Liver (tissue), 3 donors: ENCODE measurements at regions not wholly inside any gene's neighbourhood (a gene's known extent, or its start where the extent isn't known, plus 50 kb on each side); places are given as distances from the start of the nearest gene placed in this dataset.

Experiments
- GABPA ChIP-seq, 2 donors: IDR thresholded peaks in 1 of 2; conservative IDR thresholded peaks in 1 of 2; 2 replicates each; pipeline ENCODE4 v1.6.1; 2016; ENCODE audit warnings: antibody characterized with exemption in 2 of 2, mild to moderate bottlenecking in 1 of 2, moderate library complexity in 1 of 2
- RAD21 ChIP-seq, 2 donors: IDR thresholded peaks; 2 replicates each; pipeline ENCODE4 v1.6.1; 2016; ENCODE audit warnings: antibody characterized with exemption in 2 of 2, mild to moderate bottlenecking in 2 of 2
- RXRA ChIP-seq, 2 donors: IDR thresholded peaks; 2 replicates each; pipeline ENCODE4 v1.6.1; 2017 to 2018; ENCODE audit warnings: antibody characterized with exemption in 2 of 2, mild to moderate bottlenecking in 1 of 2
- TAF1 ChIP-seq: conservative IDR thresholded peaks from 2 replicates; pipeline ENCODE4 v1.6.1; 2016; ENCODE audit warnings: antibody characterized with exemption, mild to moderate bottlenecking
- YY1 ChIP-seq: IDR thresholded peaks from 2 replicates; pipeline ENCODE4 v1.6.1; 2016; ENCODE audit warnings: antibody characterized with exemption, mild to moderate bottlenecking
- TF ChIP-seq, protein P1 (sequence below): fragments of 150-350 bp; IDR thresholded peaks from 2 replicates; pipeline ENCODE4 v1.5.1; 2017; ENCODE audit warnings: improper control_type of control experiment, low read depth, low read length; ENCODE audit not compliant: missing input control
- TF ChIP-seq, protein P2 (sequence below): IDR thresholded peaks from 2 replicates; pipeline ENCODE4 v1.6.1; 2016; ENCODE audit warnings: antibody characterized with exemption, mild to moderate bottlenecking
- TF ChIP-seq, protein P3 (sequence below): IDR thresholded peaks from 2 replicates; pipeline ENCODE4 v1.6.1; 2016; ENCODE audit warnings: antibody characterized with exemption
- donor health status: healthy.
- donor health status: healthy.

DNA sequence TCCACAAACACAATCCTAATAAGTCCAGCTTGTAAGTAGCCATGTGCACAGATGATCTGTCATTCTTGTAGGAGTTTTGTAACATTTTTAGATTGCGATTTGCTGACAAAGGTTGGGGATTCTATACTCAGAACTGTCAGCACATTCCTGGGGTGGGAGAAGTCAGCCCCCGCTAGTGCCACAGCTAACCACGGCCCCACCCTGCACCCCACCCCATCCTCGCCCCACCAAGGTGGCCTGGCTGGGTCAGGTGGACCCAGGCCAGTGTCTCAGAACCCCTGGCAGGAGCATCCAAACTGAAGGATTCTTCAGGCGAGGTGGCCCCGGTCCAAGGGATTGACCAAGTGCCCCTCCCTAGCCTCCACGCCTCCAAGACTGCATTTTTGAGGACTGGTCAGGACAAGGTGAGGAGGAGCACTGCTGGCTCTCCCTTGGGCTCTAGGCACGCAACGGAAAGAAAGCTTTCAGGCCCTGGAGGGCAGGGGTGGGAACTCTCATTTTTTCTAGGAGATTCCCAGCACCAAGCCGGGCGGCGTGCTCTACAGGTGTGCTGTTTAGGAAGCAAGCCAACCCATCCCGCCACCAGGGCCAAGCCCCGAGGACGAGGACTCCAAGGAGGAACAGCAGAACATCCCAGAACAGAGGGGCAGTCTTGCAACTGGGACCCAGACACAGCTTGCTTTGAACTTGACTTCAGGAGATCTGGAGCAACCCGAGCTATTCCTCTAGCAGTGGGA is 172.8 kb downstream of the BCL11B start:
- TF ChIP-seq GABPA (IDR thresholded peaks at IDR 0.05 in 1 of 2, conservative IDR thresholded peaks at IDR 0.05 in 1 of 2) = no peak
- TF ChIP-seq, protein P1, sequence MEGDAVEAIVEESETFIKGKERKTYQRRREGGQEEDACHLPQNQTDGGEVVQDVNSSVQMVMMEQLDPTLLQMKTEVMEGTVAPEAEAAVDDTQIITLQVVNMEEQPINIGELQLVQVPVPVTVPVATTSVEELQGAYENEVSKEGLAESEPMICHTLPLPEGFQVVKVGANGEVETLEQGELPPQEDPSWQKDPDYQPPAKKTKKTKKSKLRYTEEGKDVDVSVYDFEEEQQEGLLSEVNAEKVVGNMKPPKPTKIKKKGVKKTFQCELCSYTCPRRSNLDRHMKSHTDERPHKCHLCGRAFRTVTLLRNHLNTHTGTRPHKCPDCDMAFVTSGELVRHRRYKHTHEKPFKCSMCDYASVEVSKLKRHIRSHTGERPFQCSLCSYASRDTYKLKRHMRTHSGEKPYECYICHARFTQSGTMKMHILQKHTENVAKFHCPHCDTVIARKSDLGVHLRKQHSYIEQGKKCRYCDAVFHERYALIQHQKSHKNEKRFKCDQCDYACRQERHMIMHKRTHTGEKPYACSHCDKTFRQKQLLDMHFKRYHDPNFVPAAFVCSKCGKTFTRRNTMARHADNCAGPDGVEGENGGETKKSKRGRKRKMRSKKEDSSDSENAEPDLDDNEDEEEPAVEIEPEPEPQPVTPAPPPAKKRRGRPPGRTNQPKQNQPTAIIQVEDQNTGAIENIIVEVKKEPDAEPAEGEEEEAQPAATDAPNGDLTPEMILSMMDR = no peak
- TF ChIP-seq TAF1 = no peak
- no peak for TF ChIP-seq RAD21 (IDR thresholded peaks at IDR 0.05)
- TF ChIP-seq, protein P2, sequence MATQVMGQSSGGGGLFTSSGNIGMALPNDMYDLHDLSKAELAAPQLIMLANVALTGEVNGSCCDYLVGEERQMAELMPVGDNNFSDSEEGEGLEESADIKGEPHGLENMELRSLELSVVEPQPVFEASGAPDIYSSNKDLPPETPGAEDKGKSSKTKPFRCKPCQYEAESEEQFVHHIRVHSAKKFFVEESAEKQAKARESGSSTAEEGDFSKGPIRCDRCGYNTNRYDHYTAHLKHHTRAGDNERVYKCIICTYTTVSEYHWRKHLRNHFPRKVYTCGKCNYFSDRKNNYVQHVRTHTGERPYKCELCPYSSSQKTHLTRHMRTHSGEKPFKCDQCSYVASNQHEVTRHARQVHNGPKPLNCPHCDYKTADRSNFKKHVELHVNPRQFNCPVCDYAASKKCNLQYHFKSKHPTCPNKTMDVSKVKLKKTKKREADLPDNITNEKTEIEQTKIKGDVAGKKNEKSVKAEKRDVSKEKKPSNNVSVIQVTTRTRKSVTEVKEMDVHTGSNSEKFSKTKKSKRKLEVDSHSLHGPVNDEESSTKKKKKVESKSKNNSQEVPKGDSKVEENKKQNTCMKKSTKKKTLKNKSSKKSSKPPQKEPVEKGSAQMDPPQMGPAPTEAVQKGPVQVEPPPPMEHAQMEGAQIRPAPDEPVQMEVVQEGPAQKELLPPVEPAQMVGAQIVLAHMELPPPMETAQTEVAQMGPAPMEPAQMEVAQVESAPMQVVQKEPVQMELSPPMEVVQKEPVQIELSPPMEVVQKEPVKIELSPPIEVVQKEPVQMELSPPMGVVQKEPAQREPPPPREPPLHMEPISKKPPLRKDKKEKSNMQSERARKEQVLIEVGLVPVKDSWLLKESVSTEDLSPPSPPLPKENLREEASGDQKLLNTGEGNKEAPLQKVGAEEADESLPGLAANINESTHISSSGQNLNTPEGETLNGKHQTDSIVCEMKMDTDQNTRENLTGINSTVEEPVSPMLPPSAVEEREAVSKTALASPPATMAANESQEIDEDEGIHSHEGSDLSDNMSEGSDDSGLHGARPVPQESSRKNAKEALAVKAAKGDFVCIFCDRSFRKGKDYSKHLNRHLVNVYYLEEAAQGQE = no peak
- TF ChIP-seq RXRA (IDR thresholded peaks at IDR 0.05) = no peak
- TF ChIP-seq, protein P3, sequence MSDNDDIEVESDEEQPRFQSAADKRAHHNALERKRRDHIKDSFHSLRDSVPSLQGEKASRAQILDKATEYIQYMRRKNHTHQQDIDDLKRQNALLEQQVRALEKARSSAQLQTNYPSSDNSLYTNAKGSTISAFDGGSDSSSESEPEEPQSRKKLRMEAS = no peak
- TF ChIP-seq YY1 = no peak
